Lung (tissue), 11 donors: ENCODE measurements at regions not wholly inside any gene's neighbourhood (a gene's known extent, or its start where the extent isn't known, plus 50 kb on each side); places are given as distances from the start of the nearest gene placed in this dataset.

Experiments
- ATAC-seq: fragments of 200-7000 bp; cut with Tn5 transposase; one replicate; pipeline ENCODE4 v1.9.1; 2020; ENCODE audit warnings: moderate number of reproducible peaks; ENCODE audit not compliant: insufficient read depth, low FRiP score
- DNase-seq, 3 donors: peaks; one replicate each; pipeline ENCODE4 v3.0.0-alpha.2; 2013 to 2017
- H3K27ac ChIP-seq, 2 donors: one replicate each; pipeline ENCODE4 v1.5.1; 2013; ENCODE audit warnings: mild to moderate bottlenecking in 2 of 2, moderate library complexity in 2 of 2, control low read depth in 1 of 2, inconsistent platforms in 1 of 2, low read depth in 1 of 2, low read length in 1 of 2
- H3K27me3 ChIP-seq, 3 donors: one replicate each; pipeline ENCODE4 v1.5.1; 2013; ENCODE audit warnings: low read length in 2 of 3; ENCODE audit not compliant: control insufficient read depth in 3 of 3, insufficient read depth in 3 of 3
- H3K36me3 ChIP-seq, 4 donors: one replicate each; pipeline ENCODE4 v1.5.1; 2013; ENCODE audit warnings: low read length in 4 of 4, mild to moderate bottlenecking in 1 of 4, moderate library complexity in 1 of 4; ENCODE audit not compliant: control insufficient read depth in 4 of 4, insufficient read depth in 4 of 4
- H3K4me1 ChIP-seq, 5 donors: one replicate each; pipeline ENCODE4 v1.5.1; 2013; ENCODE audit warnings: low read length in 5 of 5, mild to moderate bottlenecking in 2 of 5, moderate library complexity in 1 of 5; ENCODE audit not compliant: control insufficient read depth in 5 of 5, insufficient read depth in 5 of 5
- H3K4me3 ChIP-seq: one replicate; pipeline ENCODE4 v1.5.1; 2013; ENCODE audit warnings: mild to moderate bottlenecking, control low read depth, moderate library complexity
- H3K9ac ChIP-seq, 2 donors: one replicate each; pipeline ENCODE4 v1.5.1; 2013; ENCODE audit warnings: low read length in 2 of 2, control low read depth in 1 of 2; ENCODE audit not compliant: insufficient read depth in 1 of 2
- H3K9me3 ChIP-seq, 4 donors: one replicate each; pipeline ENCODE4 v1.5.1; 2013; ENCODE audit warnings: low read length in 3 of 4, mild to moderate bottlenecking in 1 of 4, moderate library complexity in 1 of 4; ENCODE audit not compliant: control insufficient read depth in 4 of 4, insufficient read depth in 3 of 4
- CTCF ChIP-seq: IDR thresholded peaks from 2 replicates; pipeline ENCODE4 v1.5.1; 2012; ENCODE audit warnings: mild to moderate bottlenecking; ENCODE audit errors: control extremely low read depth, extremely low read depth
- WGBS, 2 donors: extraction: QIAGEN DNeasy Blood & Tissue Kit; methylation state at CpG; one replicate each; pipeline ENCODE4 v1.1.7; 2013; 5-methylcytosine and 5-hydroxymethylcytosine counted together
- donor health status: control.
- donor health status: control.
- donor health status: Bipolar disorder and iron deficiency.
- donor health status: healthy.
- donor health status: DM: yes; HTN: yes; CAD: no.

GRCh38 chr10:6649903-6650302, 69.8 kb upstream of the PRKCQ start:
- no peak for TF ChIP-seq CTCF
- WGBS, 2 donors = 84 to 88% methylated on average over 6 of the region's 6 CpGs
- peaks cover 0 to 7% (median 0%) of the 10 kb centered on the region in 3 donors for H3K27me3 ChIP-seq
- no peaks in the 10 kb centered on the region for H3K36me3 ChIP-seq
- no peak overlapping the region for H3K9ac ChIP-seq
- H3K4me3 ChIP-seq = no peak overlapping the region
- H3K27ac ChIP-seq = no peak overlapping the region
- no peaks in the 10 kb centered on the region for H3K9me3 ChIP-seq
- no peak for DNase-seq
- no peaks in the 10 kb centered on the region for H3K4me1 ChIP-seq
- ATAC-seq = no peak

GRCh38 chr10:6648894-6649720, 69.0 kb upstream of the PRKCQ start:
- H3K4me1 ChIP-seq = no peaks in the 10 kb centered on the region
- H3K4me3 ChIP-seq = no peak overlapping the region
- ATAC-seq = no peak
- H3K36me3 ChIP-seq = no peaks in the 10 kb centered on the region
- H3K9ac ChIP-seq = no peak overlapping the region
- peaks cover 0 to 7% (median 0%) of the 10 kb centered on the region in 3 donors for H3K27me3 ChIP-seq
- 58 to 83% methylated on average over 8 of the region's 8 CpGs for WGBS, 2 donors
- DNase-seq = no peak
- no peak overlapping the region for H3K27ac ChIP-seq
- no peak for TF ChIP-seq CTCF
- H3K9me3 ChIP-seq = no peaks in the 10 kb centered on the region

- Histone ChIP-seq H3K4me1 (no peaks in the 10 kb centered on the region), H3K9ac (no peak overlapping the region), H3K9me3 (no peaks in the 10 kb centered on the region), H3K27ac (no peak overlapping the region), H3K4me3 (no peak overlapping the region), H3K36me3 (no peaks in the 10 kb centered on the region), H3K27me3 (peaks cover 0 to 7% (median 0%) of the 10 kb centered on the region in 3 donors)
- DNase-seq = peak; percentile 54 to 59 (median 55)
- WGBS, 2 donors = 43 to 54% methylated on average over 13 of the region's 13 CpGs
- no peak for ATAC-seq
- peak; percentile 43 for TF ChIP-seq CTCF
These were observed 67.9 kb upstream of the PRKCQ start for GRCh38 chr10:6647811-6648526.
